ENCODE measurements at regions not wholly inside any gene's neighbourhood (a gene's known extent, or its start where the extent isn't known, plus 50 kb on each side); places are given as distances from the start of the nearest gene placed in this dataset.

DNA sequence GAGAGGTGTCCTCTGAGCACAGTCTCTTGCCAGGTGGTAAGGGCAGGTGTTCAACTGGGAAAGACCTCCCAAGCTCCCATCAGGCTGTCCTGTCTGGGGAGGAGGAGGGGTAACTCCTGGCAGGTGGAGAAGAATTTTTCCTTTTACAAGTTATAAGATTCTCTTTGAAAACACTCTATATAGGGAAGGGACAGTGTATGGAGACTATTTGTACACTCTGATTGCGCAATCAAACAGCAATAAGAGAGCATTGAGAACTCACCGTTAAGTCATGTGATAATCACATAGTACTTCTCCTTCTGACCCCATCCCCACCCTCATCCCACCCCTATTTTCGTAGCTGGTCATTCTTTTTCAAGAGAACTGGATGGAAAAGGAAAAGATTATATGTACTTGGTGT, 179.3 kb upstream of the ZNF644 start:
- TF ChIP-seq CTCF (conservative IDR thresholded peaks at IDR 0.05), result no peak
- TF ChIP-seq ZFX (IDR thresholded peaks at IDR 0.05), result no peak
